Panc1 (cell line): ENCODE measurements at regions not wholly inside any gene's neighbourhood (a gene's known extent, or its start where the extent isn't known, plus 50 kb on each side); places are given as distances from the start of the nearest gene placed in this dataset.

ENCODE experiments used
- POLR2AphosphoS5 ChIP-seq: IDR thresholded peaks from 2 replicates; pipeline ENCODE4 v1.6.1; 2012; ENCODE audit warnings: mild to moderate bottlenecking, low read depth, low read length, moderate library complexity
- TCF7L2 ChIP-seq: IDR thresholded peaks from 2 replicates; pipeline ENCODE4 v1.6.1; 2011; ENCODE audit warnings: mild to moderate bottlenecking, low read depth, low read length, inconsistent platforms
- TF ChIP-seq, protein P1 (sequence below): fragments of 450-650 bp; IDR thresholded peaks from 2 replicates; pipeline ENCODE4 v1.5.1; 2017; ENCODE audit warnings: mild to moderate bottlenecking

DNA sequence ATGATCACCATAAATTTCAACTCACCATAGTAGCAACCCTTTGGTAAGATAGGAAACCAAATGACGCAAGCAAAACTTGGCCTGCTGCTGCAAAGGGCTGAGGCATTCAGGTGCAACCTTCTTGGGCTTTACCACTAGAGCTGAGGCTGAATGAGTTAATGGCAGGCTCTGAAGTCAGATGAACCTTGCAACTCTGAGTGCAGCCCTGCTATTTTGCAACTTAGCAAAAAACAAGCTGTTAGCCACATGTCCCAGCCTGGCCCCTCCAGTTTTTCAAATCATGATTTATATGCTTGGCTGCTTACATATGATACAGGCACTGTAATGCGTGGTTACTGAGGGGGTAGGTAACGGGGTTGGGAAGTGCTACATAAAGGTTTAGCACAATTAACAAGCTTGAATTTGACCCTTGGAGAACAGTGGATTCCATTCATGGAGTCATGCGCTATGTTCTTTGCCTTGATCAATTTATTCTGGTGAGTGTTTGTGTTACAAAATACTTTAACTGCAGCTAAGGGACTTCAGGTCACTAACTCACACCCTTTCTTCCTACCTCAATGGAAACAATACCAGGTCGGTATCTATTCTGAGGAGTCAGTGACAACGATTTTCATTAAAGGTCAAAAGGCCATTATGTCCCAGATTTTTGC, 80.5 kb upstream of the PPARGC1A start:
- TF ChIP-seq, protein P1, sequence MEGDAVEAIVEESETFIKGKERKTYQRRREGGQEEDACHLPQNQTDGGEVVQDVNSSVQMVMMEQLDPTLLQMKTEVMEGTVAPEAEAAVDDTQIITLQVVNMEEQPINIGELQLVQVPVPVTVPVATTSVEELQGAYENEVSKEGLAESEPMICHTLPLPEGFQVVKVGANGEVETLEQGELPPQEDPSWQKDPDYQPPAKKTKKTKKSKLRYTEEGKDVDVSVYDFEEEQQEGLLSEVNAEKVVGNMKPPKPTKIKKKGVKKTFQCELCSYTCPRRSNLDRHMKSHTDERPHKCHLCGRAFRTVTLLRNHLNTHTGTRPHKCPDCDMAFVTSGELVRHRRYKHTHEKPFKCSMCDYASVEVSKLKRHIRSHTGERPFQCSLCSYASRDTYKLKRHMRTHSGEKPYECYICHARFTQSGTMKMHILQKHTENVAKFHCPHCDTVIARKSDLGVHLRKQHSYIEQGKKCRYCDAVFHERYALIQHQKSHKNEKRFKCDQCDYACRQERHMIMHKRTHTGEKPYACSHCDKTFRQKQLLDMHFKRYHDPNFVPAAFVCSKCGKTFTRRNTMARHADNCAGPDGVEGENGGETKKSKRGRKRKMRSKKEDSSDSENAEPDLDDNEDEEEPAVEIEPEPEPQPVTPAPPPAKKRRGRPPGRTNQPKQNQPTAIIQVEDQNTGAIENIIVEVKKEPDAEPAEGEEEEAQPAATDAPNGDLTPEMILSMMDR: no peak
- TF ChIP-seq TCF7L2 (no peak), POLR2AphosphoS5 (no peak)
